Thoracic aorta (tissue), 2 donors: ENCODE measurements at regions not wholly inside any gene's neighbourhood (a gene's known extent, or its start where the extent isn't known, plus 50 kb on each side); places are given as distances from the start of the nearest gene placed in this dataset.

Experiments used
- ATAC-seq: fragments of 150-250 bp; one replicate; pipeline ENCODE4 v1.8.0; 2017; ENCODE audit warnings: low read depth; ENCODE audit not compliant: insufficient number of reproducible peaks, low FRiP score
- DNase-seq: peaks from one replicate; pipeline ENCODE4 v3.0.0-alpha.2; 2020; ENCODE audit warnings: low spot score
- H3K27ac ChIP-seq, 2 donors: fragments of 200-600 bp; sonication (generic); 1 replicate in 1 of 2; 2 replicates in 1 of 2; pipeline ENCODE4 v1.5.1; 2016; ENCODE audit warnings: mild to moderate bottlenecking in 2 of 2, moderate library complexity in 2 of 2
- H3K27me3 ChIP-seq: fragments of 200-600 bp; sonication (generic); replicated peaks from 2 replicates; pipeline ENCODE4 v1.6.0; 2016; ENCODE audit warnings: mild to moderate bottlenecking; ENCODE audit not compliant: insufficient read depth
- H3K36me3 ChIP-seq: fragments of 200-600 bp; sonication (generic); one replicate; pipeline ENCODE4 v1.5.1; 2016
- H3K4me1 ChIP-seq, 2 donors: fragments of 200-600 bp; sonication (generic); 1 replicate in 1 of 2; 2 replicates in 1 of 2; pipeline versions ENCODE4 v1.5.1 to v1.6.0; 2016; ENCODE audit warnings: low read depth in 2 of 2, mild to moderate bottlenecking in 1 of 2; ENCODE audit not compliant: control insufficient read depth in 1 of 2
- H3K4me3 ChIP-seq: fragments of 200-600 bp; sonication (generic); 2 replicates; pipeline ENCODE4 v1.5.1; 2016; ENCODE audit warnings: mild to moderate bottlenecking
- H3K9me3 ChIP-seq: fragments of 200-600 bp; sonication (generic); 2 replicates; pipeline ENCODE4 v1.5.1; 2016
- TF ChIP-seq, protein P1 (sequence below): fragments of 200-600 bp; sonication (generic); IDR thresholded peaks from one replicate; pipeline ENCODE4 v1.5.1; 2019; ENCODE audit warnings: antibody characterized with exemption

GRCh38 chr13:105814219-105814901, 721.1 kb downstream of the EFNB2 start:
- ATAC-seq = no peak
- Histone ChIP-seq H3K4me1 (no peaks in the 10 kb centered on the region), H3K27ac (no peak overlapping the region), H3K36me3 (no peaks in the 10 kb centered on the region), H3K27me3 (no peaks in the 10 kb centered on the region), H3K4me3 (no peak overlapping the region), H3K9me3 (no peaks in the 10 kb centered on the region)
- TF ChIP-seq, protein P1, sequence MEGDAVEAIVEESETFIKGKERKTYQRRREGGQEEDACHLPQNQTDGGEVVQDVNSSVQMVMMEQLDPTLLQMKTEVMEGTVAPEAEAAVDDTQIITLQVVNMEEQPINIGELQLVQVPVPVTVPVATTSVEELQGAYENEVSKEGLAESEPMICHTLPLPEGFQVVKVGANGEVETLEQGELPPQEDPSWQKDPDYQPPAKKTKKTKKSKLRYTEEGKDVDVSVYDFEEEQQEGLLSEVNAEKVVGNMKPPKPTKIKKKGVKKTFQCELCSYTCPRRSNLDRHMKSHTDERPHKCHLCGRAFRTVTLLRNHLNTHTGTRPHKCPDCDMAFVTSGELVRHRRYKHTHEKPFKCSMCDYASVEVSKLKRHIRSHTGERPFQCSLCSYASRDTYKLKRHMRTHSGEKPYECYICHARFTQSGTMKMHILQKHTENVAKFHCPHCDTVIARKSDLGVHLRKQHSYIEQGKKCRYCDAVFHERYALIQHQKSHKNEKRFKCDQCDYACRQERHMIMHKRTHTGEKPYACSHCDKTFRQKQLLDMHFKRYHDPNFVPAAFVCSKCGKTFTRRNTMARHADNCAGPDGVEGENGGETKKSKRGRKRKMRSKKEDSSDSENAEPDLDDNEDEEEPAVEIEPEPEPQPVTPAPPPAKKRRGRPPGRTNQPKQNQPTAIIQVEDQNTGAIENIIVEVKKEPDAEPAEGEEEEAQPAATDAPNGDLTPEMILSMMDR = no peak
- DNase-seq = no peak

GRCh38 chr13:105806628-105806920, 728.9 kb downstream of the EFNB2 start:
- TF ChIP-seq, protein P1 = no peak
- H3K36me3 ChIP-seq = no peaks in the 10 kb centered on the region
- ATAC-seq = no peak
- DNase-seq = no peak
- no peaks in the 10 kb centered on the region for H3K27me3 ChIP-seq
- no peak overlapping the region for H3K27ac ChIP-seq
- H3K9me3 ChIP-seq = no peaks in the 10 kb centered on the region
- H3K4me1 ChIP-seq = peaks cover 0 to 16% of the 10 kb centered on the region in 2 donors
- no peak overlapping the region for H3K4me3 ChIP-seq

DNA sequence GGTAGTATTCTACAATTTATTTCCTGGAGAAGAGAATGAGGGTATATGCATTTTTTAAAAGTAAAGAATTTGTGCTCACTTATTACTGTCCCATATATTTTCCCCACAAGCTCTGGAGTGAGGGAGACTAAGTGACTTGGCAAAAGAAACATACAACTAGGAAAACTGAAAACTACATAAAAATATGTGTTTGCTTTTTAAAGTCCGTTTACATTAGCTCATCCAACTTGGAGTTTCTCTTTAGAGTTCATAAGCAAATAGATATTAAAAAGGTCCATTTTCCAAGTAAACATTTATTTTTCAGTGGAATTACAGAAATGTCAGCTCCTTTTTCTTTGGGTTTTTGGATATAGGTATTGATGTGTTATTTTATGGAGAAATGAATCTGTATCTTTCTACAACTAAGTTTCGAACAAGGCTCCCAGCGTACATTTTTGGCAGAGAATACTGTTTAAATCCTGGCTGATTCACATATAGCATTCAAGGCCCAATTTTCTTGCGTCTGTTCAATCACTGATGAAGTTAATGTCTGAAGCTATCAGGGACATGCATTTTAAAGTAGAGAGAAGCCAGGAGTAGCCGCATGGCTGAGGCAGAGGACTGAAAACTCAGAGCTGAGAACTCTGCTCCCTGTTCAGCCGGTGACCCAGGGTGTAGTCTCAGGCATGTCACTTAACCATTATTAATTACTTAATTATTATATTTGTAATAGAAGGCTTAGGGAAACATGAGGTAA, 729.4 kb downstream of the EFNB2 start:
- no peak for DNase-seq
- Histone ChIP-seq H3K27me3 (no peaks in the 10 kb centered on the region), H3K4me1 (peaks cover 0 to 16% of the 10 kb centered on the region in 2 donors), H3K36me3 (no peaks in the 10 kb centered on the region), H3K4me3 (no peak overlapping the region), H3K9me3 (no peaks in the 10 kb centered on the region), H3K27ac (no peak overlapping the region)
- ATAC-seq = no peak
- TF ChIP-seq, protein P1 = no peak

- TF ChIP-seq, protein P1 = no peak
- Histone ChIP-seq H3K4me1 (peaks cover 0 to 16% of the 10 kb centered on the region in 2 donors), H3K27me3 (no peaks in the 10 kb centered on the region), H3K9me3 (no peaks in the 10 kb centered on the region), H3K36me3 (no peaks in the 10 kb centered on the region), H3K27ac (no peak overlapping the region), H3K4me3 (no peak overlapping the region)
- DNase-seq = no peak
- no peak for ATAC-seq
Measured at GRCh38 chr13:105804561-105805190, 730.8 kb downstream of the EFNB2 start.

DNA sequence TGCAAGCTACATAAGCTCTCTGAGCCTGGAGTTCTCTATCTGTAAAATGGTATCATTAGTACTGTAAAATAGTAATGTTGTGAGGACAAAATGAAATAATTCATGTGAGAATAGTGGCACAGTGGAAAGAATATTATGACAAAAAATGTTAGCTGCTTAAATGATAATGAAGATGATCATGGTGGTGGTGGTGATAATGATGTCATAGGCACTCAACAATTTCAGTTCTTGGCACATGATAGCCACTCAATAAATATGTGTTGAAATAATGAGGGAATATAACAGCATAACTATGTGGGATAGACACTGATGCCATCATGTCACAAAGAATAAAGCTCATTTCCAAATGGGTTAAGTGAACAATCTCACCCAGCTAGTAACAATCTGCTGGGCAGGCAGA, 736.3 kb downstream of the EFNB2 start:
- Histone ChIP-seq H3K9me3 (no peaks in the 10 kb centered on the region), H3K27me3 (no peaks in the 10 kb centered on the region), H3K4me1 (no peaks in the 10 kb centered on the region), H3K4me3 (no peak overlapping the region), H3K36me3 (no peaks in the 10 kb centered on the region), H3K27ac (no peak overlapping the region)
- no peak for ATAC-seq
- no peak for DNase-seq
- TF ChIP-seq, protein P1 = no peak
